HEK293 (cell line): ENCODE measurements at regions not wholly inside any gene's neighbourhood (a gene's known extent, or its start where the extent isn't known, plus 50 kb on each side); places are given as distances from the start of the nearest gene placed in this dataset.

Experiments
- BCL11A ChIP-seq: fragments of 450-650 bp; formaldehyde crosslinking; IDR thresholded peaks from 2 replicates; pipeline ENCODE4 v1.5.1; 2016; ENCODE audit warnings: low read depth, missing biosample characterization, missing genetic modification characterization
- CTCF ChIP-seq: fragments of 450-650 bp; formaldehyde crosslinking; IDR thresholded peaks from 2 replicates; pipeline ENCODE4 v1.5.1; 2016; ENCODE audit warnings: missing biosample characterization, missing genetic modification characterization
- ELK4 ChIP-seq: IDR thresholded peaks from 2 replicates; pipeline ENCODE4 v1.6.1; 2011; ENCODE audit warnings: mild to moderate bottlenecking, low read depth, low read length, borderline replicate concordance
- HOXC10 ChIP-seq: sonication (generic); formaldehyde crosslinking; IDR thresholded peaks from 2 replicates; pipeline ENCODE4 v1.8.1; 2023; ENCODE audit warnings: mild to moderate bottlenecking, missing genetic modification reagents
- HOXD13 ChIP-seq: sonication (generic); formaldehyde crosslinking; IDR thresholded peaks from 2 replicates; pipeline ENCODE4 v1.8.0; 2022; ENCODE audit warnings: missing genetic modification reagents, borderline replicate concordance
- IKZF3 ChIP-seq: fragments of 450-650 bp; IDR thresholded peaks from 2 replicates; pipeline ENCODE4 v1.5.0; 2018; ENCODE audit warnings: missing biosample characterization, mild to moderate bottlenecking, missing genetic modification characterization, moderate library complexity
- KLF8 ChIP-seq: fragments of 450-650 bp; formaldehyde crosslinking; IDR thresholded peaks from 2 replicates; pipeline ENCODE4 v1.5.1; 2016; ENCODE audit warnings: missing biosample characterization, missing genetic modification characterization
- MZF1 ChIP-seq: fragments of 450-650 bp; formaldehyde crosslinking; IDR thresholded peaks from 2 replicates; pipeline ENCODE4 v1.5.1; 2017; ENCODE audit warnings: missing biosample characterization, missing genetic modification characterization, borderline replicate concordance
- PBX3 ChIP-seq: sonication (generic); formaldehyde crosslinking; IDR thresholded peaks from 2 replicates; pipeline ENCODE4 v1.8.1; 2022; ENCODE audit warnings: mild to moderate bottlenecking, moderate library complexity, missing genetic modification reagents
- RBAK ChIP-seq: fragments of 450-650 bp; formaldehyde crosslinking; IDR thresholded peaks from 2 replicates; pipeline ENCODE4 v1.5.1; 2016; ENCODE audit warnings: missing biosample characterization, missing genetic modification characterization
- SP3 ChIP-seq: fragments of 450-650 bp; formaldehyde crosslinking; IDR thresholded peaks from 2 replicates; pipeline ENCODE4 v1.5.1; 2016; ENCODE audit warnings: missing biosample characterization, missing genetic modification characterization
- SP7 ChIP-seq: fragments of 450-650 bp; formaldehyde crosslinking; IDR thresholded peaks from 2 replicates; pipeline ENCODE4 v1.5.1; 2016; ENCODE audit warnings: missing biosample characterization, missing genetic modification characterization
- TSHZ1 ChIP-seq: fragments of 450-650 bp; formaldehyde crosslinking; IDR thresholded peaks from 2 replicates; pipeline ENCODE4 v1.5.1; 2016; ENCODE audit warnings: missing biosample characterization, missing genetic modification characterization, borderline replicate concordance
- ZNF10 ChIP-seq: fragments of 450-650 bp; formaldehyde crosslinking; IDR thresholded peaks from 2 replicates; pipeline ENCODE4 v1.5.1; 2017; ENCODE audit warnings: missing biosample characterization, missing genetic modification characterization
- ZNF16 ChIP-seq: fragments of 450-650 bp; formaldehyde crosslinking; IDR thresholded peaks from 2 replicates; pipeline ENCODE4 v1.5.1; 2016; ENCODE audit warnings: low read depth, missing biosample characterization, missing genetic modification characterization
- ZNF248 ChIP-seq: fragments of 450-650 bp; formaldehyde crosslinking; IDR thresholded peaks from 2 replicates; pipeline ENCODE4 v1.5.1; 2017; ENCODE audit warnings: missing biosample characterization, missing genetic modification characterization
- ZNF398 ChIP-seq: fragments of 450-650 bp; formaldehyde crosslinking; IDR thresholded peaks from 2 replicates; pipeline ENCODE4 v1.5.1; 2017; ENCODE audit warnings: missing biosample characterization, missing genetic modification characterization
- ZNF488 ChIP-seq: fragments of 450-650 bp; formaldehyde crosslinking; IDR thresholded peaks from 2 replicates; pipeline ENCODE4 v1.5.1; 2016; ENCODE audit warnings: missing biosample characterization, missing genetic modification characterization
- ZNF580 ChIP-seq: fragments of 450-650 bp; formaldehyde crosslinking; IDR thresholded peaks from 2 replicates; pipeline ENCODE4 v1.5.1; 2016; ENCODE audit warnings: missing biosample characterization, missing genetic modification characterization
- ZNF645 ChIP-seq: fragments of 450-650 bp; formaldehyde crosslinking; IDR thresholded peaks from 2 replicates; pipeline ENCODE4; 2016; ENCODE audit warnings: missing biosample characterization, missing genetic modification characterization
- ZNF664 ChIP-seq: fragments of 450-650 bp; formaldehyde crosslinking; IDR thresholded peaks from 2 replicates; pipeline ENCODE4 v1.5.1; 2016; ENCODE audit warnings: missing biosample characterization, missing genetic modification characterization
- ZNF837 ChIP-seq: fragments of 450-650 bp; formaldehyde crosslinking; IDR thresholded peaks from 2 replicates; pipeline ENCODE4 v1.5.1; 2016; ENCODE audit warnings: missing biosample characterization, missing genetic modification characterization
- ZSCAN18 ChIP-seq: fragments of 450-650 bp; formaldehyde crosslinking; IDR thresholded peaks from 2 replicates; pipeline ENCODE4 v1.5.1; 2016; ENCODE audit warnings: missing biosample characterization, missing genetic modification characterization
- ZSCAN23 ChIP-seq: fragments of 450-650 bp; formaldehyde crosslinking; IDR thresholded peaks from 2 replicates; pipeline ENCODE4 v1.5.1; 2016; ENCODE audit warnings: missing biosample characterization, missing genetic modification characterization

GRCh38 chr6:9126878-9127560 is 691.7 kb upstream of the SLC35B3 start (continued):
- TF ChIP-seq ELK4 (no peak), SP3 (tag by site-specific recombination) (peak; percentile 25; the same call in 1 of the 2 replicates), KLF8 (tag by site-specific recombination) (peak; percentile 57), ZNF837 (tag by site-specific recombination) (no peak), ZNF645 (tag by site-specific recombination) (no peak), ZNF664 (no peak), HOXD13 (no peak), MZF1 (tag by site-specific recombination) (no peak), HOXC10 (no peak), PBX3 (CRISPR knock-in tag) (no peak), BCL11A (tag by site-specific recombination) (no peak), ZSCAN23 (tag by site-specific recombination) (no peak), SP7 (tag by site-specific recombination) (0 out of 2 replicates have a peak, but pooled peaks have one; percentile 31), ZNF580 (tag by site-specific recombination) (no peak), CTCF (no peak), ZNF488 (tag by site-specific recombination) (no peak), ZNF10 (tag by site-specific recombination) (no peak), TSHZ1 (no peak; the same call in 1 of the 2 replicates), ZSCAN18 (tag by site-specific recombination) (no peak), ZNF398 (0 out of 2 replicates have a peak, but pooled peaks have one; percentile 8), ZNF248 (tag by site-specific recombination) (no peak), RBAK (tag by site-specific recombination) (no peak), ZNF16 (tag by site-specific recombination) (no peak), IKZF3 (no peak)
